ENCODE measurements at regions not wholly inside any gene's neighbourhood (a gene's known extent, or its start where the extent isn't known, plus 50 kb on each side); places are given as distances from the start of the nearest gene placed in this dataset.

DNA sequence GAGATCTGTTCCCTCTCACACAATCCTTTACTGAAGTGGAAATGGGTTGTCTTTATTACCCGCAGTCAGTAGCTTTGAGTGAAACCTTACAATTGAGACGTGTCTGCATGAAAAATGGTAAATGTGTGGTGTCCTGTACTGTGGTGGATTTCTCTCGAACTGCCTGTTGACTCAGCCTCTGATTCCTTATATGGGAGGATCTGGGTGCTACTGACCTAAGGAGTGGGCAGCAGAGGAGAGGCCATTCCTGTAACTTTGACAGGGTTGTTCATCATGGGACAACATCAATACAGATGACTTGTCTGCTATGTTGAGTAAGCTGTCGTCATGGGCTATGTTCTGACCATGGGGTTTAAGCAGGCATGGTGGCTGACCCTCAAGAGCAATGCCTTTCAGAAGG lies 159.6 kb upstream of the WDR1 start:
- no peak overlapping the region for H3K4me3 ChIP-seq (ENCODE audit: control insufficient read depth, low read depth, low read length)
- TF ChIP-seq, protein P1, sequence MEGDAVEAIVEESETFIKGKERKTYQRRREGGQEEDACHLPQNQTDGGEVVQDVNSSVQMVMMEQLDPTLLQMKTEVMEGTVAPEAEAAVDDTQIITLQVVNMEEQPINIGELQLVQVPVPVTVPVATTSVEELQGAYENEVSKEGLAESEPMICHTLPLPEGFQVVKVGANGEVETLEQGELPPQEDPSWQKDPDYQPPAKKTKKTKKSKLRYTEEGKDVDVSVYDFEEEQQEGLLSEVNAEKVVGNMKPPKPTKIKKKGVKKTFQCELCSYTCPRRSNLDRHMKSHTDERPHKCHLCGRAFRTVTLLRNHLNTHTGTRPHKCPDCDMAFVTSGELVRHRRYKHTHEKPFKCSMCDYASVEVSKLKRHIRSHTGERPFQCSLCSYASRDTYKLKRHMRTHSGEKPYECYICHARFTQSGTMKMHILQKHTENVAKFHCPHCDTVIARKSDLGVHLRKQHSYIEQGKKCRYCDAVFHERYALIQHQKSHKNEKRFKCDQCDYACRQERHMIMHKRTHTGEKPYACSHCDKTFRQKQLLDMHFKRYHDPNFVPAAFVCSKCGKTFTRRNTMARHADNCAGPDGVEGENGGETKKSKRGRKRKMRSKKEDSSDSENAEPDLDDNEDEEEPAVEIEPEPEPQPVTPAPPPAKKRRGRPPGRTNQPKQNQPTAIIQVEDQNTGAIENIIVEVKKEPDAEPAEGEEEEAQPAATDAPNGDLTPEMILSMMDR (conservative IDR thresholded peaks at IDR 0.05; ENCODE audit: control insufficient read depth, insufficient read depth, low read depth, low read length) = no peak
- no peak for DNase-seq (ENCODE audit: low read depth)

DNA sequence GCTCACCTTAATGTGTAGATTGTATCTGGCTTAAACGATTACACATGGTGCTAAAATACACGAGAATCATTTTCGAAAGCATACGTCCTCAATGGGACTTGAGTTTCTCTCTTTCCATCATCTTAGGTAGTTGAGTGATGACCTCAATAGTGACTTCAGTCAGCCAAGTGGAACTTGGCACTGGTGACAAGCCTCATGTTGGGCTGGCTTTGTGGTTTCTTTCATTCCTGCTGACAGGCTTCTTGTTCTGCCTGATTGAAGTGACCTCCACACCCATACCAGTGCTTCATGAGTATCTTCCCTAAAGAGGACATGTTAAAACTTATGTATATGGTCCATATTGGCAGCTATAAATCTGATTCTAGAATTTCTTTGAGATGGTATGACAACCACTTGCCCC lies 159.1 kb upstream of the WDR1 start:
- TF ChIP-seq, protein P1 (conservative IDR thresholded peaks at IDR 0.05; ENCODE audit: control insufficient read depth, insufficient read depth, low read depth, low read length) = no peak

DNA sequence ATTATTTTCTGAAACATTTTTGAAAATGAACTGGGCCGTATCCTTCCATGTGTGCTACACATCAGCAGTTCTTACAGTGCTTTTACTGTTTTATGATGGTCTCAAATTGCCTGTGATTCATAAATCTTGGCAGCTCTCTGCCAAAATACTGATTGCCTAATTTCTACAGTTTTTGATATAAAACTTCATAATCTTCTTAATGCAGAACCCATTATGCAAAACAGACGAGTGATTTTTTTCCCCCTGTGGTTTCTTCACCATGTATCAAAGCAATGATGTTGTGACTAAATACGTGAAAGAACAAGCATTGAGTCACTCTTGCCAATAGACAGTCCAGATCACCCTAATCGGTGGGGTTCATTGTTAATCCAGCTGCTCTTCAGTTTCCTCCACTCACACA lies 156.4 kb upstream of the WDR1 start:
- H3K4me3 ChIP-seq (ENCODE audit: control insufficient read depth, low read depth, low read length) = no peak overlapping the region
- TF ChIP-seq, protein P1 (conservative IDR thresholded peaks at IDR 0.05; ENCODE audit: control insufficient read depth, insufficient read depth, low read depth, low read length) = no peak
- DNase-seq (ENCODE audit: low read depth) = peak; percentile 5

More for the DNA sequence above, 159.1 kb upstream of the WDR1 start:
- H3K4me3 ChIP-seq (ENCODE audit: control insufficient read depth, low read depth, low read length) = no peak overlapping the region
- DNase-seq (ENCODE audit: low read depth) = no peak

DNA sequence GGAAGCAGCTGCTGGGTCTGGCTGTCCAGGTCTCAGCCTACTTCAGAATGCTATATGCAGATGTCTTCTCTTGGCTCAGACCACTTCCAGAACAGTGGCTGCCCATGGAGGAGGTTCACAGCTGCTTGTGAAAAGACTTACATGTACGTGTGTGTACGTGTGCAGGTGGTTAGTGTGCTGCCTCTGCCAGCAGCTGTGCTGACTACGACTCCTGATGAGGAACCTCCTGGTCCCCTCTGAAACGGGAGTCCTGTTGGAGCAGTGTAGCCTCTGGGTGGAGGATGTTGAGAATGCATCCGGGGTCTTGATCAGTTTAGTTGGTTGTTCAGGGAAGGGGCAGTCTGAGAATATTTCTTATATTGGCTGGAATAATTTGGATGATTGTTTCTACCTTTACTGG lies 155.9 kb upstream of the WDR1 start:
- TF ChIP-seq, protein P1 (conservative IDR thresholded peaks at IDR 0.05; ENCODE audit: control insufficient read depth, insufficient read depth, low read depth, low read length) = no peak
- H3K4me3 ChIP-seq (ENCODE audit: control insufficient read depth, low read depth, low read length) = no peak overlapping the region
- no peak for DNase-seq (ENCODE audit: low read depth)

DNA sequence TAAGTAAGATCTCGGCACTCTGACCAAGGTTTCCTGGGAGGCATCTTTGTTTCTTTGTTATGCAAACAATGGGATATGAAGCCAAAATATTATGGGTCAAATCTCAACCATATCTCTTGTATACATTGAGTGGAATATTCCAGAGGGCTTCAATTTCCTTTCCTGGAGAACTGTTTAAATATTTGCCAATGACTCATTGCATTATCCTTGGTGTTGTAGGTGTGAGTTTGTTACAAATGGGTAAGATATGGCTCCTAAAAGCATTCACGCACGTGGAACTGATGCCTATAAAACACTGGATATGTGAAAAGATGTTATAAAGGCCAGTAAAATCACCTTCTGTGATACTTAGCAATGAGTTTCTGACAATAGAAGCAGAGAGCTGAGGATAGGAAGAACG lies 150.5 kb upstream of the WDR1 start:
- H3K4me3 ChIP-seq (ENCODE audit: control insufficient read depth, low read depth, low read length) = no peak overlapping the region
- DNase-seq (ENCODE audit: low read depth) = no peak
- TF ChIP-seq, protein P1 (conservative IDR thresholded peaks at IDR 0.05; ENCODE audit: control insufficient read depth, insufficient read depth, low read depth, low read length) = no peak

DNA sequence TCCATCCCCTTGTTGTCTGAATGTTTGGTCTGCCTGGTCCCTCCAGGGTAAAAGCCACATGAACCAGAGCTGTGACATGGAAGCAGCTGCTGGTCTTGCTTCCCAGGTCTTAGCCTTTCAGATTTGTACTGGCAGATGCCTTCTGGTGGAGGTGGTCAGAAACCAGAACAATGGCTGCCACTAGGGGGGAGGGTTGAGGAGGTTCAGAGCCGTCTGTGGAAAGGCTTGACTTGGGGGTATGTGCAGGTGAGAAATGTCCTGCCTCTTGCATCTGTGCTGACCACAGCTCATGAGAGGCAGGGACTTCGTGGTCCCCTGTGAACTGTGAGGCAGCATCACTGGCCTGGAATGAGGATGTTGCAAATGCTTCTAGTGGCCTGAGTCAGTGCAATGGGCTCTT lies 144.2 kb upstream of the WDR1 start:
- no peak overlapping the region for H3K4me3 ChIP-seq (ENCODE audit: control insufficient read depth, low read depth, low read length)
- TF ChIP-seq, protein P1 (conservative IDR thresholded peaks at IDR 0.05; ENCODE audit: control insufficient read depth, insufficient read depth, low read depth, low read length) = no peak

DNA sequence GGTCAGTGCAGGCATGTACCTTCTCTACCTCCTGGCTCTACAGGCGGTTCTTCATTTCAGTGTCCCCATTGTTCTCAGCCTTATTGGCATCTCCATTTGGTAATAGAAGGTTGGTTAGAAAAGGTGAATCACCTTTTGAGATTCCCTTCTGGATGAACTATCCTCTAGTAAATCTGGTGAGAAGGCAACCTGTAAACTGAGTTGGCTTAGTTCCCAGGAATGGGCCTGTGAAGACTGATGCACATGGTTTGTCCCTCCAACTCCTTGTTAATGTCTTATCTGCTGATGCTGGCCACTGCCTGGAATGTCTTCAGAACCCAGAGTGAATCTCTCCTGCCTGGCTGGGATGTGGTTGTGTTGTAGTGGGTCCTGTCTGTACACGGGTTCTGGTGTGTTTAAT lies 143.4 kb upstream of the WDR1 start:
- TF ChIP-seq, protein P1 (conservative IDR thresholded peaks at IDR 0.05; ENCODE audit: control insufficient read depth, insufficient read depth, low read depth, low read length) = no peak
- no peak for DNase-seq (ENCODE audit: low read depth)
- H3K4me3 ChIP-seq (ENCODE audit: control insufficient read depth, low read depth, low read length) = no peak overlapping the region

More for the DNA sequence above, 144.2 kb upstream of the WDR1 start:
- DNase-seq (ENCODE audit: low read depth) = no peak
